Colon (tissue), 2 donors: ENCODE measurements at regions not wholly inside any gene's neighbourhood (a gene's known extent, or its start where the extent isn't known, plus 50 kb on each side); places are given as distances from the start of the nearest gene placed in this dataset.

ENCODE experiments used
- FAIRE-seq: peaks from 2 replicates; lab custom pipeline; 2012; peaks lifted over from hg19 to GRCh38; lab: Jason Lieb, UNC
- donor health status: control.
- donor health status: control.

GRCh38 chr2:107025291-107025857 lies 139.4 kb upstream of the ST6GAL2 start:
- no peak for FAIRE-seq

DNA sequence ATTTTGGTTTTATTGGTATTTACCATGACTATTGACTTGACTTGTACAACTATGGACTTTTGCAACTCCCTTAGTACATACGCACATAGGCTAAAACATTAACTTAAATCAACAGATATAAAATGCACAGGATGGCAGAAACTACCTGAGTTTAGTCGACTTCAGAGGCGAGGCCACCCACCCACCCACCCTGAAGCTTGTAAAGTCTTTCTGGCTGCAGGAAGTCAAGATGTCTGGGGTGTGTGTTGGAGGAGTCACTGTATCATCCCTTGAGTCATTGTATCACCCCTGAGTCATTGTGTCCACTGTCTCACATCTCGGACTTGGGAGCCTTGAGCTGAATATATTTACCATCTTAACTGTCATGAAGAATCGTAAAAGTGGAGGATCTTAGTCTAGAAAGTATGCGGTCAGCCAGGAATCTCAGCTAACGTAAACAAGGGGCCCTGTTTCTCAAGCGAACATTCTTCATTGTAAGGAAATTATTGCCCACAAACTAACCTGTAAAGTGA lies 140.0 kb upstream of the ST6GAL2 start:
- no peak for FAIRE-seq

DNA sequence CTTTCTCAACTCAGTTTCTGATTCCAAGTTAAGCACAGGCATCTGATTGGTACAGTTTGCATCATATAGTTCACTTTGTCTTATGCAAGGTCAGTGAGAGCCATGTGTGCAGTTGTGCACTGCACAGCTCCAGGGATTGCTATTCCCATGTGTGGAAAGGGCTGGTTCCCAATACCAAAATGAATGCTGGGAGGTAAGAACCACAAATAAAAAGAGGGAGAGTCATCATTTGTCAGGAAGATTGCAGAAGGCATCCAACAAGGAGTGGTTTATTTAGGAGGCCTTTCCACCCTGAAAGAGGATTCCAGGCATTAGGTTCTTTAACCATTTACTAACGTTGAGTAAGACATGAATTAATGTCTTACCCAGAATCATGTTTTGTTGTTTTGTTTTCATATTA lies 141.2 kb upstream of the ST6GAL2 start:
- no peak for FAIRE-seq

GRCh38 chr2:107027810-107028209 lies 141.8 kb upstream of the ST6GAL2 start:
- FAIRE-seq, result no peak

DNA sequence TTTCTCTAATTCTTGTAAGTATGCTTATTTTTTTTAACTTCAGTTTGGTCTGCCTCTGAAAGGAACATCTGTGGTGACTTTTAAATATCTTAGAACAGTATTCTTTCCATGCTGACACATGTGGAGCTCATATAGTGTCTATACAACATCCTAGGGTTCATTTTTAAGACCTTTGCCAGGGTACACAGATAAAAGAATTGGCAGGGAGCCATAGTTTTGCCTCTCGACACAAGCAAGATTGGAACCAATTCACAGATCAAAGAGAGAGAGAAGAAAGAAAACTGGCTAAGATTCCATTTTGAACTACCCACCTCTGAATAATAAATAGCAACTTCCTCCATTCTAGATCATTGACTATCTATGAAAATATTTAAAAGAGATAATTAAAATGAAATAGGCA lies 142.7 kb upstream of the ST6GAL2 start:
- no peak for FAIRE-seq

DNA sequence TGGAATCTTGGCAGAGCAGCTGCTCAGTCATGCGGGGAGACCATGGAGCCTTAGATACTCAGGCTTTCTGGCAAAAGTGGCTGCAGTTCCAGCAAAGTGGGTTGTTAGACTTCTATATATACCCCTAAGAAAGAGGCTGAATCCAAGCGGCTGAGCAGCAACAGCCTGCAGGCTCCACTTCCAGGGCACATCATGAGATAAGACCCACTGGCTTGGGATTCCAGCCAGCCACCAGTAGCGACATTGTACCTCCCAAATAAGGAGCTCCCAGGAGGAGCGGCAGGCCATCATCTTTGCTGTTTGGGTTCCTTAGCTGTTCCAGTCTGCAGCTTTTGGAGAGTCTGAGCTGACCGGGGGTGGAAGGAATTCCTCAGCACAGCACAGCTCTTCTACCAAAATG lies 150.3 kb upstream of the ST6GAL2 start:
- no peak for FAIRE-seq

- no peak for FAIRE-seq
Observed at GRCh38 chr2:107062173-107062572, 176.2 kb upstream of the ST6GAL2 start.

GRCh38 chr2:107062599-107063220 lies 176.7 kb upstream of the ST6GAL2 start:
- FAIRE-seq, result no peak

DNA sequence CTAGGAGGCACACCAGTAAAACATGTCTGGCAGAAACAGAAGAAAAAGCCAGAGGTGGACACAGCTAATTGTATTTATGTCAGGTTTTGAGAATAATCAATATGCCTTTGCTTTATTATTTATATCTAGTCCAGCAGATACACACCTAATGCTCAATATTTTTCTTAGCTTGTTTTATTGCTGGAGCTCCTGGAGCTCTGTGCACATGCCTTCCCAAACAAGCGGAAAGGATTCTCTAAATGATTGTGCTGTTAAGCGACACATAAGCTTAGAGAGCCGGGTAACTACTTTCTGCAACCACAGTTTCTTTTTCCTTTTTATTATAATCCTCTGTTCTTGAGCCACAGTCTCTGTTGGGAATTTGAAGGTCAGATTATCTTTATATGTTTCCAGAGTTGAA lies 177.3 kb upstream of the ST6GAL2 start:
- no peak for FAIRE-seq

DNA sequence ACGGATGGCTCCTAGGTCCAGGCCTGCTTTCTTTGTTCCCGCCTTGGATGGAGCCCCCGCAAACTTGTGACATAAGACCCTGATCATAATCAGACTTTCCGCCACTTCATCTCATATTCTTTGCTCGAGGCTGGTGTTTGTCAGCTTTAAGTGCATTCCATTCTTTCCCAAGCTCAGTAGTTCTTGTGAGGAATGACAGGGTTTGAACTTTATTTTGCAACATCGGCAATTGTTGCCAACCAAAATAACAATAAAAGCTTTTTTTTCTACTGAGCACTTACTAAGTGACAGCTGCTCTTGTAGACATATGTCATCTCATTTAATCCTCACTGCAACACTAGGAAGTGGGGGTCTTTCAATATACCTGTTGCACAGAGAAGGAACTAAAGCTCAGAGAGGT lies 178.8 kb upstream of the ST6GAL2 start:
- no peak for FAIRE-seq

GRCh38 chr2:107068069-107068916 lies 182.3 kb upstream of the ST6GAL2 start:
- no peak for FAIRE-seq

DNA sequence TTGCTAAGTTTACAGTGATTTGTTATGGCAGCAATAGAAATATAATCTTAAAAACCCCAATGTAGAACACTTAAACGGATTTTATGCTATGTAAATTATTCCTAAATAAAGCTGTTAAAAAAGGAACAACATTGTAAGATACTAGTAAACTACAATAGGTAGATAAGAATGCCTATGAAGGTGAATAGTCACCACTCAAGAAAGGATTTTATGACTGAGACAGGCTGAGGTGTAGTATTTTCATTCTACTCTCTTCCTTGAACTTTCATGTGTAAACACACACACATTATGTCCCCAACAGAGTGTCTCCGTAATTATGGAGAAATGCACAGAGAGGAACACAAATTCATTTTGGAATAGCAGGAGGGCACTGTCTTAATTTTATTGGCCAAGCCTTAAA lies 183.9 kb upstream of the ST6GAL2 start:
- FAIRE-seq, result no peak

GRCh38 chr2:107072150-107072940 lies 186.4 kb upstream of the ST6GAL2 start:
- FAIRE-seq, result no peak

DNA sequence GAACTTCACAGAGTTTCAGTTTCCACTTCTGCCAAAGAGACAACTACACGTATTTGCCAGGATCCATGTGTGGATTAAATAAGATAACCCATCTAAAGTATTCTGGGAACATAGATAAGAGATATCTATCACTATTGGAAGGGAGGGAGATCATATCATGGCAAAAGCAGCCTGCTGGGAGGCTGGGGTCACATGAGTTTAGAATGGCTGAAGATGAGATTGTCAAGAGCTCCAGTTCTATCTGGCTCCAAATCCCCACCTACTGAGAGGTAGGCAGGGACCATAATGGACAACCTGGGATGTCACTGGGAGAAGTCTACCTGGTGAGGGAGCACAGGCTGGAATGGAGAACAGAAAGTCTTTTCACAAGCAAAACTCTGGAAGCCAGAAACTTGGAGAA lies 192.6 kb upstream of the ST6GAL2 start:
- FAIRE-seq, result no peak

DNA sequence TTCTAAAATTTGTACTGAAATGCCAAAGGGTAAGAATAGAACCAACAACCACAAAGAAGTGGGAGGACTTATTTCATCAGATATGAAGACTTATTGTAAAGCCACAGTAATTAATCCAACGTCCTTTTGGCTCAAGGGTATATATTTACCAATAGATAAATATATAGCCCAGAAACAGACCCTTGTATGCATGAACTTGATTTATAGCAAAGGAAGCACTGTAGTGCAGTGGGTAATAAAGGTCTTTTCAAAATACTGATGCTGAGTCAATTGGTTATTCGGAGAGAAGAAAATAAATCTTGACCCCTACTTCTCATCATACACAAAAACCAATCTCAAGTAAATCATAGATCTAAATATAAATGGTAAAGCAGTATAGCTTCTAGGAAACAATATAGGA lies 200.5 kb upstream of the ST6GAL2 start:
- FAIRE-seq, result no peak

DNA sequence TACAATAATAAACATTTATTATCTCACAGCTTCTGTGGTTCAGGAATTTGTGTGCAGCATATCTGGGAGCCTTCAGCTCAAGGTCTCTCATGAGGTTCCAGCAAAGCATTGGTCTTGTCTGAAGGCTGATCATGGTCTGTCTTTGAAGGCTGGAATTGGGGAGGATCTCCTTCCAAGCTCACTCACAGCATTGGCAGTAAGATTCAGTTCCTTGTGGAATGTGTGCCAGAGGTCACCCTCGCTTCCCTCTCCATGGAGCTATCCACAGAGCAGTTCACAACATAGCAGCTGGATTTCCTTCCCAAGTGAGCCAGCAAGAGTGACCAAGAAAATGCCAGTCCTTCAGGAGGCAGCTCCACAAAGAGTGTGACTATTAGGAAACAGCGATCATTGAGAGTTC lies 202.2 kb upstream of the ST6GAL2 start:
- FAIRE-seq, result no peak

DNA sequence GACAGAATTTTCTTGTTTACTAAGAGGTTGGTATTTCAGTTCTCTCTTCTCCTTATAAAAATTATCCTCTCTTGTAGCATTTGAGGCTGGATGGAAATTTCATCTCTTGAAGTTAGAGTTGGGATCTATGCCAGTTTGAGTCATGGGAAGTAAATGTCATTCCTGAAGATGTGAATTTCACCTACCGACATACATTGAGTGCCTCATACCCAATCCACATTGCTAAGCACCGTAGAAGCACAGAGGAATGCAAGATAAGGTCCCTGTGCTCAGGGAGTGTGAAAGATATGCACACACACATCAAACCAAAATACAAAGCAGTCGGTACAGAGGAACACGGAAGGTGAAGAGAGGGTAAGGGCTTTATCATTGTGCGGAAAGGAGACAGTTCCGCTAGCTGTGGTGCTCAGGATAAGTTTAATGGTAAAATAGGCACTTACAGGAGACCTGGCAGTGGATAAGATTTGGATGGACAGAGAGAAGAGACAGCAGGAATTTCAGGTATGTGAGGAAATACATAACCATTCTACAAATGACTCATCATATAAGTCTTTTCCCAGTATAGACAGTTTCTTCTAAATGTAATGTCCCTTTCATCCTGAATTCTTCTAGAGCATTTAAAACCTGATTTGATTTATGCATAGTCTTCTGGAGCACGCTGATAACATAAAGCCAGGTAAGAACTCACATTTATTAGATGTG lies 205.3 kb upstream of the ST6GAL2 start:
- FAIRE-seq, result no peak

GRCh38 chr2:107093426-107093957 lies 207.5 kb upstream of the ST6GAL2 start:
- FAIRE-seq, result no peak

DNA sequence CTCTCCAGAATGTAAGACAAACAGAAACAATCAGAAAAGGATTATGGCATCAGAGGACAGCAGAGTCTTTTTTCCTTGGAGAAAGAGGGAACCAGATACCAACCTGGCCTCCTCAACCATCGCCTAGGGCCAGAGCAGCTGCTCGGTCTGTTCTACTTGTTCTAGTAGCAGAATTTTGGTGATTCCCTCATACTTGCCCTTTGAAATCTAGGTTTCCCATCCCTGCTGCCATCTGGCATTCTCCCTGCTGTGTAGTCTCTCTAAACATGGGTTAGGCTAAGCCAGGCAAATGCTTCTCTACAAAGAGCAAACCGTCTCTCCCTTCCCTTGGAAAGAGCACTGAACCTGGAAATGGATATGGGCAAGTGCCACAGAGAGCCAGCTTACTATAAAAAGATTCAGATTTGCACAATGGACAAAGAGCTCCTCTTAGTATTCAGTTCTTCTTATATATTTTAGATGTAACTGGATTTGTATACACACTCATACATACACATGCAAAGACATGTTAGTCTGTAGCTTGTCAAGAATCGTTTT lies 208.6 kb upstream of the ST6GAL2 start:
- FAIRE-seq, result no peak

- no peak for FAIRE-seq
Observed at GRCh38 chr2:107102176-107102575, 216.2 kb upstream of the ST6GAL2 start.

DNA sequence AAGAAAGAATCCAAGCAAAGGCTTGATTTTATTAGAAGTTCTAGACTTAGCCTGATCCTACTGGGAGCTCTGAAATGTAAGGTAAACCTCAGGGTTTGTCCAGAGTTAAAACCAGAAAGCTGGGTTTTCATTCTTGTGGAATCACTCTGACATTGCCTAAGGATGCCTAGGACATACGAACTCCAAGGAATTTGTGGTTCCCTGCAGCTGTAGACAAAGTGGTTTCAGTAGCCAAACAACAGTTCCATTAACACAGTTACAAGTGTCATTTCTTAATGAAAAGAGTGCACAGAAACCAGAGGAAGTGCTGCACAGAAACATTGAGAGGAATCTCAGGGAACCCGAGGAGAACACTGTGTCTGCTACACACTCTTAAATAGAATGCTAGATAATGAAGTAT lies 221.4 kb upstream of the ST6GAL2 start:
- no peak for FAIRE-seq
